ENCODE measurements at regions not wholly inside any gene's neighbourhood (a gene's known extent, or its start where the extent isn't known, plus 50 kb on each side); places are given as distances from the start of the nearest gene placed in this dataset.

DNA sequence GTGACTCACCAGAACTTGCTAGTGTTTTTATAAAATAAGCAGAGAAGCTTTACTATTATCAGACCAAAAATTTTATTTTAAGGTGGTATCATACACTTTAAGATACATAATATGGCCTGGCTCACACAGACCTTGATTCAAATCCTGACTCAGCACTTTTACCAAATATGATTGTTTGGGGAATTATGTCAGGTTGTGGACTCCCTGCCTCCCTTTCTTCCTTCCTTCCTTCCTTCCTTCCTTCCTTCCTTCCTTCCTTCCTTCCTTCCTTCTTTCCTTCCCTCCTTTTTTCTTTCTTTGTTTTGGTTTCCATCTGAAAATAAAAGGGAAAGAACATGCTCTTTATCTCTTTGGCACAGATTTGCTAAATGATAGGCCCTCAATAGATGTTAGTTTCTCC lies 186.0 kb upstream of the MMS22L start:
- no peaks in the 10 kb centered on the region for H3K4me1 ChIP-seq (ENCODE audit: insufficient read depth, low read length)
- H3K4me1 Mint-ChIP-seq (ENCODE audit: low read depth, unreplicated experiment) = no peaks in the 10 kb centered on the region
- no peak overlapping the region for H3K9ac ChIP-seq (ENCODE audit: low read length)
- no peak overlapping the region for H3K27ac Mint-ChIP-seq (ENCODE audit: unreplicated experiment)
- H2AFZ ChIP-seq (ENCODE audit: low read depth, low read length) = no peak overlapping the region
- no peak overlapping the region for H3K4me3 ChIP-seq (ENCODE audit: insufficient read depth, low read depth, low read length)
- H3K9me3 ChIP-seq (ENCODE audit: insufficient read depth, low read depth, low read length) = no peaks in the 10 kb centered on the region
- no peak overlapping the region for H3K4me3 Mint-ChIP-seq (ENCODE audit: unreplicated experiment)
- DNase-seq (ENCODE audit: low read depth) (no peak), FAIRE-seq (no peak)
- no peaks in the 10 kb centered on the region for H3K9me3 Mint-ChIP-seq (ENCODE audit: unreplicated experiment)
- H3K27me3 ChIP-seq (ENCODE audit: insufficient read depth, low read length) = no peaks in the 10 kb centered on the region
- no peaks in the 10 kb centered on the region for H3K27me3 Mint-ChIP-seq (ENCODE audit: low read depth, unreplicated experiment)
- H3K36me3 ChIP-seq (ENCODE audit: insufficient read depth, low read length) = no peaks in the 10 kb centered on the region
- H4K20me1 ChIP-seq (ENCODE audit: insufficient read depth, low read length) = no peaks in the 10 kb centered on the region
- H3K36me3 Mint-ChIP-seq (ENCODE audit: low read depth, unreplicated experiment) = no peaks in the 10 kb centered on the region
- H3K27ac ChIP-seq (ENCODE audit: low read depth, low read length) = no peak overlapping the region
- H3K79me2 ChIP-seq (ENCODE audit: insufficient read depth, low read length) = no peaks in the 10 kb centered on the region
- H3K4me2 ChIP-seq (ENCODE audit: low read length) = no peak overlapping the region
- TF ChIP-seq, protein P1, sequence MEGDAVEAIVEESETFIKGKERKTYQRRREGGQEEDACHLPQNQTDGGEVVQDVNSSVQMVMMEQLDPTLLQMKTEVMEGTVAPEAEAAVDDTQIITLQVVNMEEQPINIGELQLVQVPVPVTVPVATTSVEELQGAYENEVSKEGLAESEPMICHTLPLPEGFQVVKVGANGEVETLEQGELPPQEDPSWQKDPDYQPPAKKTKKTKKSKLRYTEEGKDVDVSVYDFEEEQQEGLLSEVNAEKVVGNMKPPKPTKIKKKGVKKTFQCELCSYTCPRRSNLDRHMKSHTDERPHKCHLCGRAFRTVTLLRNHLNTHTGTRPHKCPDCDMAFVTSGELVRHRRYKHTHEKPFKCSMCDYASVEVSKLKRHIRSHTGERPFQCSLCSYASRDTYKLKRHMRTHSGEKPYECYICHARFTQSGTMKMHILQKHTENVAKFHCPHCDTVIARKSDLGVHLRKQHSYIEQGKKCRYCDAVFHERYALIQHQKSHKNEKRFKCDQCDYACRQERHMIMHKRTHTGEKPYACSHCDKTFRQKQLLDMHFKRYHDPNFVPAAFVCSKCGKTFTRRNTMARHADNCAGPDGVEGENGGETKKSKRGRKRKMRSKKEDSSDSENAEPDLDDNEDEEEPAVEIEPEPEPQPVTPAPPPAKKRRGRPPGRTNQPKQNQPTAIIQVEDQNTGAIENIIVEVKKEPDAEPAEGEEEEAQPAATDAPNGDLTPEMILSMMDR (IDR thresholded peaks at IDR 0.05; ENCODE audit: insufficient read depth, low read depth, low read length) = no peak
- TF ChIP-seq EZH2 (IDR thresholded peaks at IDR 0.05; ENCODE audit: insufficient read depth, low read length) = no peak

DNA sequence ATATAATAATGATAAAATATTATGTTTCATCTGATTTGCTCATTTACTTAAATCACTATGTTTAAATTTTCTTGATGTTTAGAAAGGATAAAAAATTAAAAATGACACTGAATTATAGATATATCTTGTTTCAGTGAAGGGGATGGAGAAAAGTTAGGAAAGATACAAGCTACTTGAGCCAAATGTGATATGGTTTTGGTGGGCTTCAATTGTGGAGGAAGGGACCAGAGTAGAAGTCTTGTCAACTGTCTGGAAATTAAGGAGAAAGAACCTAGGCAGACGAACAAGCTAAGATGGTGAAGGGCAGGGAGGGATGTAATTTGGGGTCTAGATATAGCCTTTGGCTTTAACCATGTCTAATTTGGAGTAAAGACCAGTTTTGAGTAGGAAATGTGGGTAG lies 186.4 kb upstream of the MMS22L start:
- H3K4me3 Mint-ChIP-seq (ENCODE audit: unreplicated experiment) = no peak overlapping the region
- H3K27me3 Mint-ChIP-seq (ENCODE audit: low read depth, unreplicated experiment) = no peaks in the 10 kb centered on the region
- no peaks in the 10 kb centered on the region for H3K9me3 Mint-ChIP-seq (ENCODE audit: unreplicated experiment)
- no peaks in the 10 kb centered on the region for H3K4me1 Mint-ChIP-seq (ENCODE audit: low read depth, unreplicated experiment)
- H3K4me2 ChIP-seq (ENCODE audit: low read length) = no peak overlapping the region
- H3K4me1 ChIP-seq (ENCODE audit: insufficient read depth, low read length) = no peaks in the 10 kb centered on the region
- no peaks in the 10 kb centered on the region for H4K20me1 ChIP-seq (ENCODE audit: insufficient read depth, low read length)
- no peak overlapping the region for H3K4me3 ChIP-seq (ENCODE audit: insufficient read depth, low read depth, low read length)
- no peaks in the 10 kb centered on the region for H3K36me3 Mint-ChIP-seq (ENCODE audit: low read depth, unreplicated experiment)
- H3K27ac Mint-ChIP-seq (ENCODE audit: unreplicated experiment) = no peak overlapping the region
- H3K9me3 ChIP-seq (ENCODE audit: insufficient read depth, low read depth, low read length) = no peaks in the 10 kb centered on the region
- H3K79me2 ChIP-seq (ENCODE audit: insufficient read depth, low read length) = no peaks in the 10 kb centered on the region
- H2AFZ ChIP-seq (ENCODE audit: low read depth, low read length) = no peak overlapping the region
- TF ChIP-seq EZH2 (IDR thresholded peaks at IDR 0.05; ENCODE audit: insufficient read depth, low read length) = no peak
- TF ChIP-seq, protein P1 (IDR thresholded peaks at IDR 0.05; ENCODE audit: insufficient read depth, low read depth, low read length) = no peak
- no peak overlapping the region for H3K9ac ChIP-seq (ENCODE audit: low read length)
- no peaks in the 10 kb centered on the region for H3K27me3 ChIP-seq (ENCODE audit: insufficient read depth, low read length)
- FAIRE-seq (no peak), DNase-seq (ENCODE audit: low read depth) (no peak)
- no peak overlapping the region for H3K27ac ChIP-seq (ENCODE audit: low read depth, low read length)
- no peaks in the 10 kb centered on the region for H3K36me3 ChIP-seq (ENCODE audit: insufficient read depth, low read length)

DNA sequence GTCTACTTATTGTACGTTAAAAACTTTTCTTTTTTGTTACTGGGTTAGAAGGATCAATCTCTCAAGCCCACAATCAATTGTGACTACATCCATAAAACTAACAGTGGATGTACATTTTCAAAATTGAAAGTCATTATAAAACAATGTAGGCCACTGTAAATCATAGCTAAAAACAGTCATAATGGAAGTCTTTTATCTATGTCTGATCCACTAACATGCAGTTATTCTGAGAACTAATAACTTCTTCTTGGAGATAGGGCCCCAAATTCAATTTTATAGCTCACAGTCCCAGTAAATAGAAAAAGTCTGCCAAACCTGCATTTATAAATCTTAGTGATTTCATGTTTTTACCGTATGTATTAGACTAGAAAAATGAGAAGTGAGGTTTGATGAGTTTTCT lies 187.3 kb upstream of the MMS22L start:
- H3K4me2 ChIP-seq (ENCODE audit: low read length) = no peak overlapping the region
- TF ChIP-seq, protein P1 (IDR thresholded peaks at IDR 0.05; ENCODE audit: insufficient read depth, low read depth, low read length) = no peak
- TF ChIP-seq EZH2 (IDR thresholded peaks at IDR 0.05; ENCODE audit: insufficient read depth, low read length) = no peak
- no peaks in the 10 kb centered on the region for H3K36me3 ChIP-seq (ENCODE audit: insufficient read depth, low read length)
- FAIRE-seq (no peak), DNase-seq (ENCODE audit: low read depth) (no peak)
- no peaks in the 10 kb centered on the region for H3K4me1 Mint-ChIP-seq (ENCODE audit: low read depth, unreplicated experiment)
- no peaks in the 10 kb centered on the region for H3K4me1 ChIP-seq (ENCODE audit: insufficient read depth, low read length)
- no peaks in the 10 kb centered on the region for H3K36me3 Mint-ChIP-seq (ENCODE audit: low read depth, unreplicated experiment)
- no peak overlapping the region for H3K4me3 ChIP-seq (ENCODE audit: insufficient read depth, low read depth, low read length)
- no peaks in the 10 kb centered on the region for H4K20me1 ChIP-seq (ENCODE audit: insufficient read depth, low read length)
- H3K27ac Mint-ChIP-seq (ENCODE audit: unreplicated experiment) = no peak overlapping the region
- H3K27me3 Mint-ChIP-seq (ENCODE audit: low read depth, unreplicated experiment) = no peaks in the 10 kb centered on the region
- H3K9me3 ChIP-seq (ENCODE audit: insufficient read depth, low read depth, low read length) = no peaks in the 10 kb centered on the region
- H3K9me3 Mint-ChIP-seq (ENCODE audit: unreplicated experiment) = no peaks in the 10 kb centered on the region
- H2AFZ ChIP-seq (ENCODE audit: low read depth, low read length) = no peak overlapping the region
- no peaks in the 10 kb centered on the region for H3K79me2 ChIP-seq (ENCODE audit: insufficient read depth, low read length)
- no peak overlapping the region for H3K27ac ChIP-seq (ENCODE audit: low read depth, low read length)
- no peak overlapping the region for H3K4me3 Mint-ChIP-seq (ENCODE audit: unreplicated experiment)
- no peaks in the 10 kb centered on the region for H3K27me3 ChIP-seq (ENCODE audit: insufficient read depth, low read length)
- no peak overlapping the region for H3K9ac ChIP-seq (ENCODE audit: low read length)
